Spinal cord (tissue), 9 donors: ENCODE measurements at regions not wholly inside any gene's neighbourhood (a gene's known extent, or its start where the extent isn't known, plus 50 kb on each side); places are given as distances from the start of the nearest gene placed in this dataset.

Source experiments
- DNase-seq, 6 donors: peaks; one replicate each; pipeline versions ENCODE4 v3.0.0 to v3.0.0-alpha.2; 2013 to 2015; ENCODE audit warnings: low spot score in 6 of 6, low read depth in 4 of 6
- H3K27ac ChIP-seq: one replicate; pipeline ENCODE4 v1.5.1; 2013; ENCODE audit warnings: low read depth, low read length, control low read depth
- H3K27me3 ChIP-seq: one replicate; pipeline ENCODE4 v1.6.1; 2013; ENCODE audit warnings: low read length; ENCODE audit not compliant: control insufficient read depth, insufficient read depth
- H3K36me3 ChIP-seq: one replicate; pipeline ENCODE4 v1.6.1; 2013; ENCODE audit warnings: low read length; ENCODE audit not compliant: control insufficient read depth, insufficient read depth
- H3K4me1 ChIP-seq: one replicate; pipeline ENCODE4 v1.6.1; 2013; ENCODE audit warnings: low read length; ENCODE audit not compliant: control insufficient read depth, insufficient read depth
- H3K4me3 ChIP-seq: one replicate; pipeline ENCODE4 v1.5.1; 2013; ENCODE audit warnings: low read depth, low read length, control low read depth
- H3K9me3 ChIP-seq: one replicate; pipeline ENCODE4 v1.6.1; 2013; ENCODE audit warnings: low read length; ENCODE audit not compliant: control insufficient read depth, insufficient read depth
- WGBS: methylation state at CpG from one replicate; pipeline ENCODE4 v1.1.5; 2013; ENCODE audit warnings: missing lambda C conversion rate; ENCODE audit not compliant: insufficient coverage; 5-methylcytosine and 5-hydroxymethylcytosine counted together
- donor health status: healthy.

- no CpG with 5 or more reads among the region's 2 CpGs for WGBS
- no peaks in the 10 kb centered on the region for H3K36me3 ChIP-seq
- no peak overlapping the region for H3K27ac ChIP-seq
- DNase-seq, result no peak
- no peak overlapping the region for H3K4me3 ChIP-seq
- H3K27me3 ChIP-seq, result no peaks in the 10 kb centered on the region
- H3K4me1 ChIP-seq, result no peaks in the 10 kb centered on the region
- H3K9me3 ChIP-seq, result peaks cover 1% of the 10 kb centered on the region
Measured at GRCh38 chr4:38430841-38431240, 233.2 kb upstream of the KLF3 start.

GRCh38 chr4:38442073-38442788 is 221.8 kb upstream of the KLF3 start:
- H3K27me3 ChIP-seq, result no peaks in the 10 kb centered on the region
- no peaks in the 10 kb centered on the region for H3K4me1 ChIP-seq
- 67% methylated on average over 1 of the region's 5 CpGs for WGBS
- no peak for DNase-seq
- H3K4me3 ChIP-seq, result no peak overlapping the region
- H3K27ac ChIP-seq, result no peak overlapping the region
- peaks cover 9% of the 10 kb centered on the region for H3K9me3 ChIP-seq
- no peaks in the 10 kb centered on the region for H3K36me3 ChIP-seq

- no peak for DNase-seq
- Histone ChIP-seq H3K27ac (no peak overlapping the region), H3K27me3 (no peaks in the 10 kb centered on the region), H3K9me3 (no peaks in the 10 kb centered on the region), H3K36me3 (no peaks in the 10 kb centered on the region), H3K4me3 (no peak overlapping the region), H3K4me1 (no peaks in the 10 kb centered on the region)
- WGBS, result 85% methylated on average over 2 of the region's 7 CpGs
Measured at GRCh38 chr4:38449506-38450174, 214.4 kb upstream of the KLF3 start.

GRCh38 chr4:38452009-38452408 is 212.0 kb upstream of the KLF3 start:
- no peak overlapping the region for H3K4me3 ChIP-seq
- no peaks in the 10 kb centered on the region for H3K27me3 ChIP-seq
- H3K4me1 ChIP-seq, result no peaks in the 10 kb centered on the region
- H3K9me3 ChIP-seq, result no peaks in the 10 kb centered on the region
- H3K36me3 ChIP-seq, result no peaks in the 10 kb centered on the region
- H3K27ac ChIP-seq, result no peak overlapping the region
- DNase-seq, result no peak

- Histone ChIP-seq H3K36me3 (no peaks in the 10 kb centered on the region), H3K27me3 (no peaks in the 10 kb centered on the region), H3K9me3 (no peaks in the 10 kb centered on the region), H3K27ac (no peak overlapping the region), H3K4me3 (no peak overlapping the region), H3K4me1 (no peaks in the 10 kb centered on the region)
- 67% methylated on average over 1 of the region's 3 CpGs for WGBS
- no peak for DNase-seq
Measured at GRCh38 chr4:38452542-38452941, 211.5 kb upstream of the KLF3 start.

- whole genome bisulfite sequencing, result 100% methylated on average over 1 of the region's 3 CpGs
- no peaks in the 10 kb centered on the region for H3K4me1 ChIP-seq
- no peak for DNase-seq
- no peaks in the 10 kb centered on the region for H3K9me3 ChIP-seq
- no peaks in the 10 kb centered on the region for H3K36me3 ChIP-seq
- H3K4me3 ChIP-seq, result no peak overlapping the region
- no peak overlapping the region for H3K27ac ChIP-seq
- no peaks in the 10 kb centered on the region for H3K27me3 ChIP-seq
Measured at GRCh38 chr4:38453253-38453881, 210.6 kb upstream of the KLF3 start.

- WGBS, result no CpG with 5 or more reads among the region's 3 CpGs
- no peak overlapping the region for H3K27ac ChIP-seq
- H3K4me1 ChIP-seq, result no peaks in the 10 kb centered on the region
- H3K4me3 ChIP-seq, result no peak overlapping the region
- no peak for DNase-seq
- H3K27me3 ChIP-seq, result no peaks in the 10 kb centered on the region
- no peaks in the 10 kb centered on the region for H3K9me3 ChIP-seq
- no peaks in the 10 kb centered on the region for H3K36me3 ChIP-seq
Measured at GRCh38 chr4:38454284-38454683, 209.7 kb upstream of the KLF3 start.

GRCh38 chr4:38455092-38455862 is 208.7 kb upstream of the KLF3 start:
- no peak for DNase-seq
- H3K4me1 ChIP-seq, result no peaks in the 10 kb centered on the region
- H3K36me3 ChIP-seq, result no peaks in the 10 kb centered on the region
- H3K27me3 ChIP-seq, result no peaks in the 10 kb centered on the region
- WGBS, result 100% methylated on average over 2 of the region's 7 CpGs
- no peaks in the 10 kb centered on the region for H3K9me3 ChIP-seq
- no peak overlapping the region for H3K27ac ChIP-seq
- H3K4me3 ChIP-seq, result no peak overlapping the region

- no peaks in the 10 kb centered on the region for H3K36me3 ChIP-seq
- no peaks in the 10 kb centered on the region for H3K4me1 ChIP-seq
- H3K27me3 ChIP-seq, result no peaks in the 10 kb centered on the region
- WGBS, result no CpG with 5 or more reads among the region's 1 CpG
- H3K27ac ChIP-seq, result no peak overlapping the region
- H3K4me3 ChIP-seq, result no peak overlapping the region
- no peaks in the 10 kb centered on the region for H3K9me3 ChIP-seq
- DNase-seq, result no peak
Measured at GRCh38 chr4:38456096-38456495, 207.9 kb upstream of the KLF3 start.
